GM12864 (cell line): ENCODE measurements at regions not wholly inside any gene's neighbourhood (a gene's known extent, or its start where the extent isn't known, plus 50 kb on each side); places are given as distances from the start of the nearest gene placed in this dataset.

ENCODE experiments used
- DNase-seq: peaks from one replicate; pipeline ENCODE4 v3.0.0-alpha.2; 2011; ENCODE audit warnings: low read depth
- H3K4me3 ChIP-seq: 2 replicates; pipeline ENCODE4 v1.5.1; 2011; ENCODE audit warnings: mild to moderate bottlenecking, low read depth, low read length, control low read depth
- TF ChIP-seq, protein P1 (sequence below): IDR thresholded peaks from 2 replicates; pipeline ENCODE4 v1.5.1; 2011; ENCODE audit warnings: low read depth, mild to moderate bottlenecking, moderate library complexity, low read length, control low read depth, inconsistent platforms; ENCODE audit errors: missing control alignments

DNA sequence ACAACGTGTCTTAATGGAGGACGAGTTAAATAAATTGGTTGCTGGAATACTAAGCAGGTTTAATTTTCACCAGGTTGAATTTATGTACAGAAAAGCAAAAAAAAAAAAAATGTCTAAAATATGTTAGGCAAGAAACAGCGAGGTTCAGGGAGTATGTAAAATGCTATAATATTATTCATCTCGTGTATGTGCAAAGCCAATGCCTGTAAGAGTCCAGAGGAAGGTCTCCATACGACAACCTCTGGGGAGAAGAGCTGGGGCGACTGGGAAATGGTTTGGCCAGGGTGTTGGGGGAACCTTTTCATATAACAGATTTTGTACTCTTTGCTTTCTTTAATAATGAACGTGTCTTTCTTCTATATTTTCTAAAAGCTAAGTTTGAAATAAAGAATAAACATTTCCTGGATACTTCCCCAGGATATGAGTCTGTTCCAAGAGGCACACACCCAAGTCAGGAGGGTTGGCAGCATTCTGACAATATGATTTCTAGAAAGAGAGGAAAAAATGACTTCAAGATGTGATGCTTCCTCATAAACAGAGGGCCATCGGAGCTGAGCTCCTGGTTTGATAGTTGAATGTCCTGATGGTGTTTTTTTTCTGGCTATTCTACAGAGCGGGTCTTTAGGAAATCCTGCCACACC, 208.6 kb upstream of the MGMT start:
- DNase-seq: no peak
- no peak overlapping the region for H3K4me3 ChIP-seq
- TF ChIP-seq, protein P1, sequence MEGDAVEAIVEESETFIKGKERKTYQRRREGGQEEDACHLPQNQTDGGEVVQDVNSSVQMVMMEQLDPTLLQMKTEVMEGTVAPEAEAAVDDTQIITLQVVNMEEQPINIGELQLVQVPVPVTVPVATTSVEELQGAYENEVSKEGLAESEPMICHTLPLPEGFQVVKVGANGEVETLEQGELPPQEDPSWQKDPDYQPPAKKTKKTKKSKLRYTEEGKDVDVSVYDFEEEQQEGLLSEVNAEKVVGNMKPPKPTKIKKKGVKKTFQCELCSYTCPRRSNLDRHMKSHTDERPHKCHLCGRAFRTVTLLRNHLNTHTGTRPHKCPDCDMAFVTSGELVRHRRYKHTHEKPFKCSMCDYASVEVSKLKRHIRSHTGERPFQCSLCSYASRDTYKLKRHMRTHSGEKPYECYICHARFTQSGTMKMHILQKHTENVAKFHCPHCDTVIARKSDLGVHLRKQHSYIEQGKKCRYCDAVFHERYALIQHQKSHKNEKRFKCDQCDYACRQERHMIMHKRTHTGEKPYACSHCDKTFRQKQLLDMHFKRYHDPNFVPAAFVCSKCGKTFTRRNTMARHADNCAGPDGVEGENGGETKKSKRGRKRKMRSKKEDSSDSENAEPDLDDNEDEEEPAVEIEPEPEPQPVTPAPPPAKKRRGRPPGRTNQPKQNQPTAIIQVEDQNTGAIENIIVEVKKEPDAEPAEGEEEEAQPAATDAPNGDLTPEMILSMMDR: no peak

DNA sequence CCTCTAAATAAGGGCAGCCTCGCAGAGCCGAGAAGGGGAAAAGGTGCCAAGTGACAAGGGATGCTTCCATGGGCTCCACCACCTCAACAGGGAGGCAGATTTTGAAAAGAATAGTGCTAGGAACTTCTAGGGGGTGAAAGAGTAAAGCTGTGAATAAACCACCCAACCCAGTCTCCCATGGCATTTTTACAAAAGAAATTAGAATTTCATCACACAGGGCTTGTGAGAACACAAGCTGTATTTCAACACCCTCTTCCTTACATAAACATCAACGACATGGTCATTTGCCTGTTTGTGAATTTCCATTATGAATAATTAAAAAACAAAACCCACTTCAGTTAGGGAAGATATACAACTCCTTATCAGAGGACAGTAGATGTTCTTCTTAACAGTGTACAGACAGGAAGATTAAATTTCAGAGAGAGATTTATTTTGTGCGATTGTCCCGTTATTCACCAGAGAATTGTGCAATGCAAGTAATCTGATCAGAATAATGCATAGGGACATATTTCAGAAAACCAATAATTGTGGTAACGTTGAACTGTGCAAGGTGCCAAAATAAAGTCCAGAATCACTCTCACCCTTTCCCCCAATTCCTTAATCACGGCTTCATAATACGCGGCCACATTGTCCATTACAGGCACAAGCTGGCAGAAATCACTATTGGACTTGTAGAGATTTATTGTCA, 207.8 kb upstream of the MGMT start:
- no peak overlapping the region for H3K4me3 ChIP-seq
- TF ChIP-seq, protein P1: no peak
- DNase-seq: no peak

DNA sequence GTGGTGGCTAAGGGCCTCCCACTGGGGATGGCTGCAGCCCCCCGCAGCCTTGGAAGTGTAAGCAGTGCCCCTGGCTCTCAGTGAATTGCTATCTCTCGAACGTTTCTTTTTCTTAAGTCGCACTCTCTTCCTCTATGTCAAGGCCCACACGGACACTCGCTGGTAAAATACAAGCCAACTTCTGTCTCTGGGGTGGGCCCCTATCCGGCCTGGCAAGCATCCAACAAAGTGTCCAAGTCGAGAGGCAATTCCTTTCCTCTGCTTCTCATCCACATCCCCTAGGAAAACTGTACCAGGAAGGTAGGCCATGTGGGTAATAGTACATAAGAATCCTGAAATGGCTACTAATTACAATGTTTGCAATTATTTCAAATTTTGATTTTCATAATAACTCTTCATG, 194.9 kb upstream of the MGMT start:
- DNase-seq: no peak
- no peak overlapping the region for H3K4me3 ChIP-seq
- TF ChIP-seq, protein P1: no peak

DNA sequence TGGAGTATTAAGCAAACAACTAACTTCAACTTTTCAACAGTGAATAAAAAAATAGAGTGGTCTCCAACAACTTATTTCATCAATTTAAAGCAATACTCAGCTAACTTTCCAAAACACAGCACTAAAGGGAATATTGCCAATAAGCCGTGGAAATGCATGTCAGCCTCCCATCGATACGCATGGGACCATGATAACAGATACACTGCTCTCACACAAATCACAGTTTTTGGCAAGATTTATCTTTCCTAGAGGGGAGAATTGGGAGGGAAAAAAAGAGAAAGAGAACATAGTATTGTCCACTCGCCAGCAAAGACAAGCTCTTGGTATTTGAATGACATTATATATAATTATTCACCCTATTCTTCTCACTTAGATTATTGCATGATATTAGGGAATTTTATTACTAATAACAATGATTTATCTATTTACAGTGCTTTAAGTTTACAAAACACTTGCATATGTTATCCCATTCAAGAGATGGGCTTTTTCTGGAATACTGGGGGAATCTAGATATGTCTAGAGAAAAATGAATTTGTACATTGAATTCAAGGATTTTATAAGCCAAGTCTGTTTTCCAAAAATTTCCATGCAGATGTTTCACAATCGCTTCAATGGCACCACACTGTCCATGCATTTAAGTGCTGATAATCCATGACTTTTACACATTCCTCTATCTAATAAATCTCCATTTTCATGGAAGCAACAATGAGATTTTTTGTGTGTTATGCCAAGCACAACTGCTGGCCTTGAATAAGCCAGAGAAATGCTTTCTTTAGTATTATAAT, 194.0 kb upstream of the MGMT start:
- TF ChIP-seq, protein P1: no peak
- no peak overlapping the region for H3K4me3 ChIP-seq
- no peak for DNase-seq

DNA sequence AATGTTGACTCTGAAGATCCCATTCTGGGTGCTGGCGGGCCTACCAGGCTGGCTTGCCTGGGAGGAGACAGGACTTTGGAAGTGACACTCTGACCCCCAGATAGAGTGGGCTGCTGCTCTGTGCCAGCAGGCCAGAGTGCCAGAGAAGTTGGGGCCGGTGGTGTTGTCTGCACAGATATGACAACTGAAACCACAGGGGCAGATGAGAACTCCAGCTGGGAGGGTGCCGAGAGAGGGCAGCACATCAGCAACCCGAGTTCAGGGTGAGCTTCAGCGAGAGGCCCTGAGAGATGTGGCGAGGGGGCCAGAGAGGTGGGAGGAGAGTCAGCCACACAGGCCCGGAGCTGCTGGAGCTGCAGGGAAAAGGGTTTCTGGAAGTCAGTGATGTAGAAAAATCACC, 193.2 kb upstream of the MGMT start:
- H3K4me3 ChIP-seq: no peak overlapping the region
- DNase-seq: no peak
- TF ChIP-seq, protein P1: no peak

DNA sequence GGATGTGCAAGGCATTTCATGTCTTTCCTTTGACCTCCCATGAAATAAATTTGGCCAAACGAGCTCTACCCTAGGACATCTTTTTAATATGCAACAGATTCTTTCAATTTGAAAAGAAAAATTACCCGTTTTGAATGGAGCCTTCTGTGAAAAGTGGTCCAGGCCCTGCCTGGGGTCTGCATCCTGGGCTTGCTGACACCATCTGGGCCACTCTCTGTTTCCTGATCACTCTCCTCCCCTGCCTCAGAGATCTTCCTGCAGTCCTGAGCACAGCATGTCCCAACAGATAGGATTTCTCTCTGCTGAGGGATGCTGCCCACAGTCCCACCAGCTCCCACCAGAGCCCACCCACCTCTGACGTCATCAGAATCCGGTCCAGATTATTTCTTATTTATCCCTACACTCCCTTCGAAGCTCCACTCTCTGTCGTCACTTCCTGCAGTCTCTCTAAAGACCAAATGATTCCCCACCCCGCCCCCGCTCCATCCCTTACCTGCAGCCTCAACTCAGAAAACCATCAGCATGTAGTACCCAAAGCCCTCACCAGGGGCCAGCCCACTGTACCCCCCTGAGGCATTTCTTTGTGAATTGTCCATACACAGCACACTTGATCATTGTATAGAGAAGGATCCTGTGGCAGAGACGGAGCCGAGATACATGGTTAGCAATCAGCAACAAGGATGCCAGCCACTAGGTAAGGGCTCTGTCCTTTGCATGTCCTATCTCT, 192.1 kb upstream of the MGMT start:
- TF ChIP-seq, protein P1: peak; percentile 18
- no peak overlapping the region for H3K4me3 ChIP-seq
- DNase-seq: no peak
